Activated CD4-positive, alpha-beta T cell treated with anti-CD3 and anti-CD28 coated beads for 24 hours (primary cell): ENCODE measurements at regions not wholly inside any gene's neighbourhood (a gene's known extent, or its start where the extent isn't known, plus 50 kb on each side); places are given as distances from the start of the nearest gene placed in this dataset.

Source experiments
- DNase-seq, 2 donors: peaks; one replicate each; pipeline ENCODE4 v3.0.0-alpha.2; 2020; ENCODE audit warnings: low read depth in 2 of 2

- DNase-seq, result no peak
Observed at GRCh38 chr6:26149240-26149639, 62.0 kb downstream of the HFE start.

DNA sequence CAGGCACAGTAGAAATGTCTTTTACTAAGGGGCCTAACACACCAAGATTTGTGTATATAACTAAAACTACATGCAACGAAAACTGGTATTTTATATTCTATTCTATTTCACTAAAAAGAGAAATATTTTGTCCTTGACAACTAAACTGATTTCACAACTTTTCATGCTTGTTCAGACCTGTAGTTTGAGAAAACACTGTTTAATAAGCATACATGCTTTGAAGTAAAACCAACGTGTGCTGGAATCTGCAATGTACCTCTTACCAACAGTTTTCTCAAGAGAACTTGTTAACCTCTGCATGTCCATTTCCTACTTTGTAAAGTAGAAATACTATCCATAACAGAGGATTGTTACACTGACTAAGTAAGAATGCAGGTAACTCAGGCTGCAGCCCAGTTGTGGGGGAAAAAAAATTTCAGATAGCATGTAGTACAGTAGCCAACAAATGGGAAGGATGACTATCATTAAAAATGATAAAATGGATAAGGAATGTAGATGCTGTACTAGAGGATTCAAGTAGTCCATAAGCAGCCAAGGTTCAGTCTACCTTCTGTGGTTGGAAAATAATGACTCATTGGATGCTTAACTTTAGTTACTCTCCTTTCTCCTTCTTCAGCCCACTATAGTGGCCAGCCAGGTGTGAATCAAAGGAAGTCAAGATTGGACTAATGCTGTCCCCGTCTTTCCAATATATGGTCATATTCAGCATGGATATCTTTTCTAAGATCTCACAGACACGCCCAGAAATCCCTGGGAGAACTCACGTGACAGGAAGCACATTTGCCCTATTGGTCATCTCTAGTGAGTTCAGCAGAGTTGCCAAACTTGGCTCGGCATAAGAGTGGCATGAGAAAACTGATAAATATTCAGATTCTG lies 65.2 kb downstream of the HFE start:
- DNase-seq, result no peak

DNA sequence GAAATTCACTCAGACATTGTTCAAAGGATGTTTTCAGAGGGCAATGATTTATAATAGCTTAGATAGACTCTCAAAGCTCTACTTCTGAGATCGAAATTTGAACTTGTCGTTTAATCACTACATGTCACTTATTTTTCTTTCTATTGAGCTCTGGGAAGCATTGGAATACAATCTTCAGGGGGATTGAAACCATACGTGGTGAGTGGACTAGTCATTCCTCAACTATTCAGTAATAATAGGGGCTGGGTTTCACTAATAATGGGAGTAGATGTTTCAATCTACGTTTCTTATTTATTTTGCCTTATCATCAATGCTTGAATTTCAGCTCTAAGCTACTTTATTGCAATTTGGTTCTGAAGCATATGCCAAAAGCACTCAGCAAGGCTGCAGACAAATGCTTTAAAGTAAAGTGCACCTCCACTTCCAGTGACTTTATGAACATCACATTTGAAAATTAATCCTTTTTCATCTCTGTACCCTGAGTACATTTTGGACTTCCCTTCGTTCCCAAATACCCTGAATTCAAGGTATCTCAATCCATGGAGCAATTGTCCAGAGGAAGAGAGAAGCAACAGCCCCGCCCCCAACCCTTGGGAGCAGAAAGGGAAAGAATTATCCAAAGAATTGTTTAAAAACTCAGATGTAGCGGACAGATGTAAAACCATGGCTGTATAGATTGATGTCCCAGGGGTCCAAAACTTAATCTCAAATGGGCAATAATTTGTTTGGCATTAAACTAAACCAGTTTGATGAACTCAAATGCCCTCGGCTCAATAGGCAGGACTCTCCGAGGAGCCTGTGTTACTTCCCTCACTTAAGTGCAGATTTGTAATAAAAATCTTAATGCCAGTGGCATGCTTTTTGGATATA lies 68.1 kb downstream of the HFE start:
- no peak for DNase-seq

DNA sequence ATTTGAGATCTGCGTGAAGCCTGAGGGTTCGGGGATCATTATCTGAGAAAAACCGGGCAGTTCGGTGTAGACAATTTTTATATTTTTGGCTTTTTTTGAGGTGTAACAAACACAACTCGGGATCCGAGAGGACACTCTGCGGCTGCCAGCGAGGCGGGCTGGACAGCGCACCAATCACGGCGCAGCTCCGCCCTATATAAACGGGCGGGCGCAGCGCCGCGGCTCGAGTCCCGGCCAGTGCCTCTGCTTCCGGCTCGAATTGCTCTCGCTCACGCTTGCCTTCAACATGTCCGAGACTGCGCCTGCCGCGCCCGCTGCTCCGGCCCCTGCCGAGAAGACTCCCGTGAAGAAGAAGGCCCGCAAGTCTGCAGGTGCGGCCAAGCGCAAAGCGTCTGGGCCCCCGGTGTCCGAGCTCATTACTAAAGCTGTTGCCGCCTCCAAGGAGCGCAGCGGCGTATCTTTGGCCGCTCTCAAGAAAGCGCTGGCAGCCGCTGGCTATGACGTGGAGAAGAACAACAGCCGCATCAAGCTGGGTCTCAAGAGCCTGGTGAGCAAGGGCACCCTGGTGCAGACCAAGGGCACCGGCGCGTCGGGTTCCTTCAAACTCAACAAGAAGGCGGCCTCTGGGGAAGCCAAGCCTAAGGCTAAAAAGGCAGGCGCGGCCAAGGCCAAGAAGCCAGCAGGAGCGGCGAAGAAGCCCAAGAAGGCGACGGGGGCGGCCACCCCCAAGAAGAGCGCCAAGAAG lies 69.0 kb downstream of the HFE start:
- DNase-seq, result peak; percentile 68 to 71

- no peak for DNase-seq
Observed at GRCh38 chr6:26156850-26157250, 69.6 kb downstream of the HFE start.

- peak in 1 of 2 donors; percentile 54 for DNase-seq
Observed at GRCh38 chr6:26157251-26158075, 70.2 kb downstream of the HFE start.

GRCh38 chr6:26158076-26158580 lies 70.9 kb downstream of the HFE start:
- DNase-seq, result peak; percentile 63 to 74

- DNase-seq, result peak in 1 of 2 donors; percentile 42
Observed at GRCh38 chr6:26158581-26159356, 71.5 kb downstream of the HFE start.

GRCh38 chr6:26159357-26160273 lies 72.4 kb downstream of the HFE start:
- no peak for DNase-seq

- DNase-seq, result no peak
Observed at GRCh38 chr6:26161322-26161721, 74.1 kb downstream of the HFE start.

DNA sequence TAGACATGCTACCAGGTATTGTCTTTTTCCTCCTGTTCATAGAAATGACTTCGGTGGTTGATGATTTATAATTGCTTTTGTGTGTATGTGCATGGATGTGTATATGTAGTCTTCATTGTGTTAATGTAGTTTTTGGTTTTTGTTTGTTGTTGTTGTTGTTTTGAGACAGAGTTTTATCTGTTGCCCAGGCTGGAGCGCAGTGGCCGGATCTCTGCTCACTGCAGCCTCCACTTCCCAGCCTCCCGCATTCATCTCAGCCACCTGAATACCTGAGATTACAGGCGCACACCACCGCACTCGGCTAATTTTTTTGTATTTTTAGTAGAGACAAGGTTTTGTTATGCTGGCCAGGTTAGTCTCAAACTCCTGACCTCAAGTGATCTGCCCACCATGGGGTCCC lies 75.2 kb downstream of the HFE start:
- no peak for DNase-seq

- no peak for DNase-seq
Observed at GRCh38 chr6:26163427-26164119, 76.3 kb downstream of the HFE start.

DNA sequence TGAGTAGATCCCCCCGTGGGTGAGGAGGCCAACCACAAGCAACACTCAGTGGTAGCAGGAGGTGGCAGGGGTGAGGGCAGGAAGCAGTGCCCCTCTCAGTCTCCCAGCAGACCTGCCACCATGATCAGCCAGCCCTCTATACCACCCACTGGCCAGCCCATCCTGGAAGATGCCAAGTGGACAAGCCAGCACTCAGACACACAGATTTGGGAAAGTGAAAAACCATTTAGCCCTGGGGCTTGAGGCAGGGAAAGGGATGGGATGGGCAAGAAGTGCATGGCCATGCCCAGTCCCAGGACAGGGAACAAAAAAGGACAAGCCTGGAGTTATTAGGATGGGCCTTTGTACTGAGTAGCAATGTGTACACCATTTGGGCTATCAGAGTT lies 76.9 kb downstream of the HFE start:
- no peak for DNase-seq

GRCh38 chr6:26165261-26165790 lies 78.1 kb downstream of the HFE start:
- no peak for DNase-seq

- DNase-seq, result no peak
Observed at GRCh38 chr6:26170181-26170580, 83.0 kb downstream of the HFE start.

DNA sequence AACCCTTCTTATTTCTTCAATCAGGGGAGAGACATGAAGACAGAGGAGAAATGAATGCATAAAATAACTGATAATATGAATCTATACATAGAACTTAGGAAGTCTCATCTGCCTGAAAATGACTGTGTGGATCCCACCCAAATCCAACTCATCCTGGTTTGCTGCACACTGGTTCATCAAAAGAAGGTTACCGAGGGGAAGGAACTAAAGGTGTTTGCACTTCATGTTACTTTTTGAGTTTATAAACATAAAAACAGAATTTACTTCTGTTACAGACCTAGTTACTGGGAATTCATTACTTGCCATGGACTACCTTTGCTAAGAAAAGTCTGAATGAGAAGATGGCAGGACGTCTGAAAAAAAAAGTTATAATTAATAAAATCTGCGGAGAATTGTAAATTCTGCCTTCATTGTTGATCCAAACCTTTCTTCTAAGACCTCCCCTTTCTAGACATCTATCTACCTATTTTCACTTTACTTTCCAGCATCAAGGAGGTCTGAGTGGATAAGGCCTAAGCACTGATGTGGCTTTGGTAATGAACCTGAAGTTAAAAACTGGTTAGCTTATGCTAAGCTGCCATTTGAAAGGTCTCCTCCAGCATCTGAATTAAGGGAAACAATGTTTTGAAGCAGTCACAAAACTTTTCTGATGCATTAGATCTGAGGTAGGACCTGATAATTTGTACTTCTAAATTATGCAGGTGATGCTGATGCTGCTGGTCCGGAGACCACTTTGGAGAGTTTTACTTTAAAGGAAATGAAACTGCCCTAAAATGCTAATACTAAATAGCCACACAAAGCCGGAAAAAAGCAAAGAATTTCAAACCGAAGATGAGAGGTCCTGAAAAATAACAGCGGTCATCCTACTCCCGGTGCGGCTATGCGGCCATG lies 84.0 kb downstream of the HFE start:
- DNase-seq, result no peak

DNA sequence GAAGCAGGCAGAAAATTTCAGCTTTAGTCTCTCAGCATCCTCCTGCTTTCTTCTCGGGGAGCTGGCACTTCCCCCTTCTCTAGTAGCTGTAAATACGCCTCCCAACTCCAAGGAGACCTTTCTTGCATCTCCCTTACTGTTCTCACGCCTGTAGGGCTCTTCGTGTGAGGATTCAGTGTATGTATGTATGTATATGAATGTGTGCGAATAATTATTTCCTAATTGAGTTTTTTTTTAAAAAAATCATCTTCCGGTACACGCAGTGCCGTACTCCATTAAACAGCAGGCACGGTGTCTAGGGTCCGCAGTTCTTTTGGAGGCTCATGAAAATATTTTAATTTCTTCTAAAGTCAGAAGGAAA lies 85.4 kb downstream of the HFE start:
- DNase-seq, result no peak

DNA sequence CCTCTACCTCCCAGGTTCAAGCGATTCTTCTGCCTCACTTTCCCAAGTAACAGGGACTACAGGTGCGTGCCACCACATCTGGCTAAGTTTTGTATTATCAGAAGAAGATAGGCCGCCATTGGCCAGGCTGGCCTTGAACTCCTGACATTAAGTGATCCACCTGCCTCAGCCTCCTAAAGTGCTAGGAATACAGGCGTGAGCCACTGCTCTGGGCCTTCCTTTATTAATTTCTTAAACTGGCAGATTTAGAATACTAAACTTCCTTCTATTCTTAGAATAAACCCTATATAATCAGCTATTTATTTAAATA lies 86.6 kb downstream of the HFE start:
- no peak for DNase-seq
